ENCODE measurements at regions not wholly inside any gene's neighbourhood (a gene's known extent, or its start where the extent isn't known, plus 50 kb on each side); places are given as distances from the start of the nearest gene placed in this dataset.

DNA sequence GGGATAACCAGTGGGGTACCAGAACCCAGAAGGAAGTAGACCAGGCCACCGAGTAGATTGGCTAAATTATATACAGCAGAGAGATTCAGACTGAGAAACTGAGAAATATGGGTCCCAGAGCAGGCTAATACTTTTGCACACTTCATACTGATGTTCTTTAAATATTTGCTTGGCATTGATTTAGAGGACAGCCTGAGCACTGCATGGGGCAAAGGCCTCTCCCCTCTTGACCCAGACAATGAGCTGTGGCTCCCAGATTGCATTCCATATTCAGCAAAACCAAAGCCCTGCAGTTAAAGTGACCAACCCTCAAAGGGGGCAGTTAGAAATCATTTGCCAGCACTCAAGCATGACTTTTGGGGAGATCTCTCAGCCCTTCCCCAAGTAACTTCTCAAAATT is 279.2 kb downstream of the SUDS3 start:
- TF ChIP-seq, protein P1, sequence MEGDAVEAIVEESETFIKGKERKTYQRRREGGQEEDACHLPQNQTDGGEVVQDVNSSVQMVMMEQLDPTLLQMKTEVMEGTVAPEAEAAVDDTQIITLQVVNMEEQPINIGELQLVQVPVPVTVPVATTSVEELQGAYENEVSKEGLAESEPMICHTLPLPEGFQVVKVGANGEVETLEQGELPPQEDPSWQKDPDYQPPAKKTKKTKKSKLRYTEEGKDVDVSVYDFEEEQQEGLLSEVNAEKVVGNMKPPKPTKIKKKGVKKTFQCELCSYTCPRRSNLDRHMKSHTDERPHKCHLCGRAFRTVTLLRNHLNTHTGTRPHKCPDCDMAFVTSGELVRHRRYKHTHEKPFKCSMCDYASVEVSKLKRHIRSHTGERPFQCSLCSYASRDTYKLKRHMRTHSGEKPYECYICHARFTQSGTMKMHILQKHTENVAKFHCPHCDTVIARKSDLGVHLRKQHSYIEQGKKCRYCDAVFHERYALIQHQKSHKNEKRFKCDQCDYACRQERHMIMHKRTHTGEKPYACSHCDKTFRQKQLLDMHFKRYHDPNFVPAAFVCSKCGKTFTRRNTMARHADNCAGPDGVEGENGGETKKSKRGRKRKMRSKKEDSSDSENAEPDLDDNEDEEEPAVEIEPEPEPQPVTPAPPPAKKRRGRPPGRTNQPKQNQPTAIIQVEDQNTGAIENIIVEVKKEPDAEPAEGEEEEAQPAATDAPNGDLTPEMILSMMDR (IDR thresholded peaks at IDR 0.05), result no peak
- H3K27ac ChIP-seq (ENCODE audit: low read depth in 1 of 2, low read length in 2 of 2), result no peak overlapping the region
- Mint-ChIP-seq H3K9me3 (peaks cover 0 to 3% (median 2%) of the 10 kb centered on the region in 7 donors), H3K36me3 (no peaks in the 10 kb centered on the region), H3K4me3 (no peak overlapping the region), H3K4me1 (no peaks in the 10 kb centered on the region), H3K27me3 (ENCODE audit: low read depth in 3 of 3) (no peaks in the 10 kb centered on the region), H3K27ac (no peak overlapping the region)
- no peak overlapping the region for H3K4me2 ChIP-seq (replicated peaks; ENCODE audit: extremely low read depth, low read length, poor library complexity, severe bottlenecking)
- intact Hi-C loops (cut with micrococcal nuclease), result no loop called here
- no peaks in the 10 kb centered on the region for H3K36me3 ChIP-seq (replicated peaks in 1 of 2; ENCODE audit: control insufficient read depth in 1 of 2, insufficient read depth in 2 of 2, low read length in 2 of 2)
- H3K9ac ChIP-seq (ENCODE audit: insufficient read depth, low read length, poor library complexity, severe bottlenecking), result no peak overlapping the region
- no peaks in the 10 kb centered on the region for H3K4me1 ChIP-seq (ENCODE audit: control insufficient read depth in 1 of 2, insufficient read depth in 2 of 2, low read length in 2 of 2)
- no peaks in the 10 kb centered on the region for H3K9me3 ChIP-seq (replicated peaks in 1 of 2; ENCODE audit: control insufficient read depth in 1 of 2, insufficient read depth in 1 of 2, low read length in 2 of 2)
- no peak for DNase-seq
- no peaks in the 10 kb centered on the region for H3K79me2 ChIP-seq (ENCODE audit: insufficient read depth, low read length)
- no CpG with 5 or more reads among the region's 1 CpG for WGBS (ENCODE audit: insufficient coverage)
- no peaks in the 10 kb centered on the region for H3K27me3 ChIP-seq (ENCODE audit: control insufficient read depth in 2 of 2, insufficient read depth in 2 of 2, low read length in 2 of 2)
- no peak overlapping the region for H2AFZ ChIP-seq (ENCODE audit: insufficient read depth, low read depth, low read length, poor library complexity, severe bottlenecking)
- no peaks in the 10 kb centered on the region for H4K20me1 ChIP-seq (ENCODE audit: insufficient read depth, low read length)
- no peak overlapping the region for H3K4me3 ChIP-seq (replicated peaks in 1 of 3; ENCODE audit: low read depth in 2 of 3, low read length in 3 of 3)

DNA sequence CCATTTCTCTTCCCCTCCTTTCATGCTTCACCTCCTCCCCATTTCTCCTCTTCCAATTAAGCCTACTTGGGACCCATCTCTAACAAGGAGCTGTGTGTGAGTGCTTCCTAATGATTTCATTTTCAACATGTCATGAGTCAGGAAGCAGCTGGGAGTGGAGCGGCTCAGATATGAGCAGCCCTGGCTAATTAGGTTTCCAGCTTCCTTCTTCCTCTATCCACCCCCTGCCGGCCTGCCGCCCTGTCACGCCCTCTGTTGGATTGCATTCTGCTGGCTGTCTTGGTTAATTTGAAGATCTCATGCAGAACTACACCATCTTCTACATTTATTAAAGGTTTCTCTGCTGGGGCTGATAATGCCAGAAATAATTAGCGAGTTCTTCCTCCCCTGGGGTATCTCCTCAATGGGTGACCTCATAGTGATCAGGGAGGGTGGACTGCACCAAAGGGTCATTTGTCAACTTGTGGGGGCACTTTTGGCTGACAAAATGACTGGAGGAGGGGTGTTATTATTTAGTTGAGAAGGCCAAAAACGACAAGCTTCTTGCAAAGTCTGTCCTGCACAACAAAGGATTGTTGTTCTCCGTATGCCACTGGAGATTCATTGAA is 300.9 kb upstream of the SRRM4 start:
- Histone ChIP-seq H3K36me3 (replicated peaks in 1 of 2; ENCODE audit: control insufficient read depth in 1 of 2, insufficient read depth in 2 of 2, low read length in 2 of 2) (no peaks in the 10 kb centered on the region), H3K27me3 (ENCODE audit: control insufficient read depth in 2 of 2, insufficient read depth in 2 of 2, low read length in 2 of 2) (no peaks in the 10 kb centered on the region), H3K9ac (ENCODE audit: insufficient read depth, low read length, poor library complexity, severe bottlenecking) (no peak overlapping the region), H3K4me3 (replicated peaks in 1 of 3; ENCODE audit: low read depth in 2 of 3, low read length in 3 of 3) (no peak overlapping the region), H3K4me2 (replicated peaks; ENCODE audit: extremely low read depth, low read length, poor library complexity, severe bottlenecking) (no peak overlapping the region), H3K4me1 (ENCODE audit: control insufficient read depth in 1 of 2, insufficient read depth in 2 of 2, low read length in 2 of 2) (no peaks in the 10 kb centered on the region), H3K79me2 (ENCODE audit: insufficient read depth, low read length) (no peaks in the 10 kb centered on the region), H3K9me3 (replicated peaks in 1 of 2; ENCODE audit: control insufficient read depth in 1 of 2, insufficient read depth in 1 of 2, low read length in 2 of 2) (peaks cover under 1 to 2% of the 10 kb centered on the region in 2 donors), H3K27ac (ENCODE audit: low read depth in 1 of 2, low read length in 2 of 2) (no peak overlapping the region), H4K20me1 (ENCODE audit: insufficient read depth, low read length) (no peaks in the 10 kb centered on the region), H2AFZ (ENCODE audit: insufficient read depth, low read depth, low read length, poor library complexity, severe bottlenecking) (no peak overlapping the region)
- intact Hi-C loops (cut with micrococcal nuclease), result no loop called here
- Mint-ChIP-seq H3K4me3 (no peak overlapping the region), H3K4me1 (no peaks in the 10 kb centered on the region), H3K36me3 (no peaks in the 10 kb centered on the region), H3K9me3 (peaks cover 1 to 10% (median 5%) of the 10 kb centered on the region in 7 donors), H3K27ac (no peak overlapping the region), H3K27me3 (ENCODE audit: low read depth in 3 of 3) (peaks cover 0 to 3% (median 2%) of the 10 kb centered on the region in 3 donors)
- TF ChIP-seq, protein P1 (IDR thresholded peaks at IDR 0.05), result no peak
- no peak for DNase-seq
- 56% methylated on average over 4 of the region's 7 CpGs for WGBS (ENCODE audit: insufficient coverage)
